Activated T-cell treated with anti-CD3 and anti-CD28 coated beads, Interleukin-2, amount 50 U/mL, for 24 hours (primary cell): ENCODE measurements at regions not wholly inside any gene's neighbourhood (a gene's known extent, or its start where the extent isn't known, plus 50 kb on each side); places are given as distances from the start of the nearest gene placed in this dataset.

Experiments used
- DNase-seq: peaks from one replicate; pipeline ENCODE4 v3.0.0-alpha.2; 2020
- H3K27ac Mint-ChIP-seq: 2 replicates; pipeline ENCODE4 v1.8.0; 2020; ENCODE audit warnings: mild to moderate bottlenecking, mixed read lengths
- H3K27me3 Mint-ChIP-seq: 2 replicates; pipeline ENCODE4 v1.8.0; 2020; ENCODE audit warnings: mixed read lengths
- H3K36me3 Mint-ChIP-seq: 2 replicates; pipeline ENCODE4 v1.8.0; 2020; ENCODE audit warnings: low read depth, mixed read lengths
- H3K4me1 Mint-ChIP-seq: 2 replicates; pipeline ENCODE4 v1.8.0; 2020; ENCODE audit warnings: low read depth, mixed read lengths
- H3K4me3 Mint-ChIP-seq: 2 replicates; pipeline ENCODE4 v1.8.0; 2020; ENCODE audit warnings: mild to moderate bottlenecking, moderate library complexity, mixed read lengths
- H3K9me3 Mint-ChIP-seq: 2 replicates; pipeline ENCODE4 v1.8.0; 2020; ENCODE audit warnings: mixed read lengths

GRCh38 chr5:5638211-5638610, 215.7 kb downstream of the ICE1 start:
- Mint-ChIP-seq H3K27ac (no peak overlapping the region), H3K4me1 (no peaks in the 10 kb centered on the region), H3K4me3 (no peak overlapping the region), H3K9me3 (no peaks in the 10 kb centered on the region), H3K27me3 (peaks cover 11% of the 10 kb centered on the region), H3K36me3 (no peaks in the 10 kb centered on the region)
- DNase-seq, result no peak

- Mint-ChIP-seq H3K27me3 (peaks cover 11% of the 10 kb centered on the region), H3K9me3 (peaks cover 3% of the 10 kb centered on the region), H3K4me1 (no peaks in the 10 kb centered on the region), H3K36me3 (no peaks in the 10 kb centered on the region), H3K27ac (no peak overlapping the region), H3K4me3 (no peak overlapping the region)
- DNase-seq, result no peak
Measured at GRCh38 chr5:5637173-5637572, 214.7 kb downstream of the ICE1 start.

- DNase-seq, result no peak
- no peak overlapping the region for H3K4me3 Mint-ChIP-seq
- no peak overlapping the region for H3K27ac Mint-ChIP-seq
- no peaks in the 10 kb centered on the region for H3K36me3 Mint-ChIP-seq
- peaks cover 7% of the 10 kb centered on the region for H3K27me3 Mint-ChIP-seq
- H3K9me3 Mint-ChIP-seq, result peaks cover 3% of the 10 kb centered on the region
- no peaks in the 10 kb centered on the region for H3K4me1 Mint-ChIP-seq
Measured at GRCh38 chr5:5634817-5635216, 212.3 kb downstream of the ICE1 start.

GRCh38 chr5:5633579-5633978, 211.1 kb downstream of the ICE1 start:
- Mint-ChIP-seq H3K4me1 (no peaks in the 10 kb centered on the region), H3K36me3 (no peaks in the 10 kb centered on the region), H3K9me3 (peaks cover 3% of the 10 kb centered on the region), H3K4me3 (no peak overlapping the region), H3K27me3 (peaks cover 5% of the 10 kb centered on the region), H3K27ac (no peak overlapping the region)
- no peak for DNase-seq

- no peak for DNase-seq
- peaks cover 6% of the 10 kb centered on the region for H3K27me3 Mint-ChIP-seq
- peaks cover 3% of the 10 kb centered on the region for H3K9me3 Mint-ChIP-seq
- H3K36me3 Mint-ChIP-seq, result no peaks in the 10 kb centered on the region
- H3K27ac Mint-ChIP-seq, result no peak overlapping the region
- H3K4me1 Mint-ChIP-seq, result no peaks in the 10 kb centered on the region
- H3K4me3 Mint-ChIP-seq, result no peak overlapping the region
Measured at GRCh38 chr5:5632678-5633077, 210.2 kb downstream of the ICE1 start.

- no peak for DNase-seq
- no peak overlapping the region for H3K4me3 Mint-ChIP-seq
- H3K9me3 Mint-ChIP-seq, result peaks cover 4% of the 10 kb centered on the region
- H3K27me3 Mint-ChIP-seq, result peaks cover 6% of the 10 kb centered on the region
- no peaks in the 10 kb centered on the region for H3K4me1 Mint-ChIP-seq
- H3K36me3 Mint-ChIP-seq, result no peaks in the 10 kb centered on the region
- no peak overlapping the region for H3K27ac Mint-ChIP-seq
Measured at GRCh38 chr5:5629607-5629978, 207.1 kb downstream of the ICE1 start.

- Mint-ChIP-seq H3K9me3 (peaks cover 10% of the 10 kb centered on the region), H3K27ac (no peak overlapping the region), H3K36me3 (no peaks in the 10 kb centered on the region), H3K27me3 (peaks cover 3% of the 10 kb centered on the region), H3K4me3 (no peak overlapping the region), H3K4me1 (no peaks in the 10 kb centered on the region)
- DNase-seq, result no peak
Measured at GRCh38 chr5:5628866-5629606, 206.6 kb downstream of the ICE1 start.

GRCh38 chr5:5626412-5626811, 203.9 kb downstream of the ICE1 start:
- peaks cover 3% of the 10 kb centered on the region for H3K27me3 Mint-ChIP-seq
- no peak for DNase-seq
- H3K4me3 Mint-ChIP-seq, result no peak overlapping the region
- no peaks in the 10 kb centered on the region for H3K4me1 Mint-ChIP-seq
- H3K27ac Mint-ChIP-seq, result no peak overlapping the region
- H3K9me3 Mint-ChIP-seq, result peaks cover 16% of the 10 kb centered on the region
- H3K36me3 Mint-ChIP-seq, result no peaks in the 10 kb centered on the region

- DNase-seq, result no peak
- H3K4me1 Mint-ChIP-seq, result no peaks in the 10 kb centered on the region
- H3K4me3 Mint-ChIP-seq, result no peak overlapping the region
- no peaks in the 10 kb centered on the region for H3K36me3 Mint-ChIP-seq
- H3K9me3 Mint-ChIP-seq, result peaks cover 17% of the 10 kb centered on the region
- no peak overlapping the region for H3K27ac Mint-ChIP-seq
- peaks cover 3% of the 10 kb centered on the region for H3K27me3 Mint-ChIP-seq
Measured at GRCh38 chr5:5625491-5625890, 203.0 kb downstream of the ICE1 start.

- no peak for DNase-seq
- no peaks in the 10 kb centered on the region for H3K36me3 Mint-ChIP-seq
- H3K4me1 Mint-ChIP-seq, result no peaks in the 10 kb centered on the region
- no peak overlapping the region for H3K4me3 Mint-ChIP-seq
- H3K27me3 Mint-ChIP-seq, result peaks cover 11% of the 10 kb centered on the region
- H3K27ac Mint-ChIP-seq, result no peak overlapping the region
- peaks cover 17% of the 10 kb centered on the region for H3K9me3 Mint-ChIP-seq
Measured at GRCh38 chr5:5623397-5623796, 200.9 kb downstream of the ICE1 start.

- DNase-seq, result no peak
- no peaks in the 10 kb centered on the region for H3K4me1 Mint-ChIP-seq
- no peak overlapping the region for H3K27ac Mint-ChIP-seq
- H3K4me3 Mint-ChIP-seq, result no peak overlapping the region
- no peaks in the 10 kb centered on the region for H3K36me3 Mint-ChIP-seq
- peaks cover 10% of the 10 kb centered on the region for H3K27me3 Mint-ChIP-seq
- peaks cover 17% of the 10 kb centered on the region for H3K9me3 Mint-ChIP-seq
Measured at GRCh38 chr5:5622806-5623205, 200.3 kb downstream of the ICE1 start.

- H3K4me3 Mint-ChIP-seq, result no peak overlapping the region
- H3K4me1 Mint-ChIP-seq, result no peaks in the 10 kb centered on the region
- DNase-seq, result no peak
- peaks cover 15% of the 10 kb centered on the region for H3K9me3 Mint-ChIP-seq
- H3K27ac Mint-ChIP-seq, result no peak overlapping the region
- H3K36me3 Mint-ChIP-seq, result no peaks in the 10 kb centered on the region
- H3K27me3 Mint-ChIP-seq, result peaks cover 23% of the 10 kb centered on the region
Measured at GRCh38 chr5:5619546-5619945, 197.1 kb downstream of the ICE1 start.

- Mint-ChIP-seq H3K4me1 (no peaks in the 10 kb centered on the region), H3K4me3 (no peak overlapping the region), H3K9me3 (peaks cover 2% of the 10 kb centered on the region), H3K27ac (no peak overlapping the region), H3K27me3 (peaks cover 23% of the 10 kb centered on the region), H3K36me3 (no peaks in the 10 kb centered on the region)
- DNase-seq, result no peak
Measured at GRCh38 chr5:5617024-5617423, 194.5 kb downstream of the ICE1 start.

- H3K9me3 Mint-ChIP-seq, result peaks cover under 1% of the 10 kb centered on the region
- peaks cover 23% of the 10 kb centered on the region for H3K27me3 Mint-ChIP-seq
- no peaks in the 10 kb centered on the region for H3K4me1 Mint-ChIP-seq
- no peak for DNase-seq
- no peaks in the 10 kb centered on the region for H3K36me3 Mint-ChIP-seq
- H3K27ac Mint-ChIP-seq, result no peak overlapping the region
- H3K4me3 Mint-ChIP-seq, result no peak overlapping the region
Measured at GRCh38 chr5:5616247-5616895, 193.9 kb downstream of the ICE1 start.

- H3K9me3 Mint-ChIP-seq, result no peaks in the 10 kb centered on the region
- no peaks in the 10 kb centered on the region for H3K36me3 Mint-ChIP-seq
- no peak overlapping the region for H3K4me3 Mint-ChIP-seq
- H3K27ac Mint-ChIP-seq, result no peak overlapping the region
- no peaks in the 10 kb centered on the region for H3K4me1 Mint-ChIP-seq
- DNase-seq, result no peak
- peaks cover 23% of the 10 kb centered on the region for H3K27me3 Mint-ChIP-seq
Measured at GRCh38 chr5:5615569-5615968, 193.1 kb downstream of the ICE1 start.
